Trophoblast cell (in vitro differentiated cells and primary cell): ENCODE measurements at regions not wholly inside any gene's neighbourhood (a gene's known extent, or its start where the extent isn't known, plus 50 kb on each side); places are given as distances from the start of the nearest gene placed in this dataset.

Experiments used
- DNase-seq, 2 donors: peaks; one replicate each; pipeline ENCODE4 v3.0.0-alpha.2; 2016
- H2AFZ ChIP-seq: 2 replicates; pipeline ENCODE4 v1.6.1; 2013; ENCODE audit warnings: low read length, moderate library complexity, mild to moderate bottlenecking; ENCODE audit not compliant: insufficient read depth, poor library complexity
- H2AK5ac ChIP-seq: 2 replicates; pipeline ENCODE4 v1.6.1; 2013; ENCODE audit warnings: mild to moderate bottlenecking, low read length
- H2BK120ac ChIP-seq: 2 replicates; pipeline ENCODE4 v1.6.1; 2013; ENCODE audit warnings: low read length, mild to moderate bottlenecking, moderate library complexity; ENCODE audit not compliant: insufficient read depth, poor library complexity
- H2BK12ac ChIP-seq: 2 replicates; pipeline ENCODE4 v1.6.1; 2013; ENCODE audit warnings: mild to moderate bottlenecking, low read length, moderate library complexity
- H2BK5ac ChIP-seq: 2 replicates; pipeline ENCODE4 v1.6.1; 2013; ENCODE audit warnings: low read length, low read depth, moderate library complexity, mild to moderate bottlenecking; ENCODE audit not compliant: poor library complexity
- H3K14ac ChIP-seq: 2 replicates; pipeline ENCODE4 v1.6.1; 2013; ENCODE audit warnings: mild to moderate bottlenecking, low read length
- H3K18ac ChIP-seq: 2 replicates; pipeline ENCODE4 v1.6.1; 2013; ENCODE audit warnings: mild to moderate bottlenecking, low read length
- H3K23ac ChIP-seq: 2 replicates; pipeline ENCODE4 v1.6.1; 2013; ENCODE audit warnings: low read length
- H3K27ac ChIP-seq: 2 replicates; pipeline ENCODE4 v1.5.1; 2013; ENCODE audit warnings: low read depth, mild to moderate bottlenecking, inconsistent platforms, low read length, moderate library complexity
- H3K27me3 ChIP-seq: 2 replicates; pipeline ENCODE4 v1.6.1; 2013; ENCODE audit warnings: inconsistent platforms, mild to moderate bottlenecking, low read length, moderate library complexity; ENCODE audit not compliant: insufficient read depth
- H3K36me3 ChIP-seq, 2 experiments: 1 replicate in 1 of 2; 2 replicates in 1 of 2; pipeline ENCODE4 v1.6.1; 2013; ENCODE audit warnings: low read length in 2 of 2, mild to moderate bottlenecking in 2 of 2, moderate library complexity in 1 of 2; ENCODE audit not compliant: insufficient read depth in 2 of 2, control insufficient read depth in 1 of 2
- H3K4ac ChIP-seq: 2 replicates; pipeline ENCODE4 v1.6.1; 2013; ENCODE audit warnings: low read depth, mild to moderate bottlenecking, low read length, moderate library complexity
- H3K4me1 ChIP-seq, 2 experiments: 1 replicate in 1 of 2; 2 replicates in 1 of 2; pipeline ENCODE4 v1.6.1; 2013; ENCODE audit warnings: low read length in 2 of 2, mild to moderate bottlenecking in 2 of 2, moderate library complexity in 1 of 2; ENCODE audit not compliant: insufficient read depth in 2 of 2, control insufficient read depth in 1 of 2
- H3K4me2 ChIP-seq: 2 replicates; pipeline ENCODE4 v1.6.1; 2013; ENCODE audit warnings: inconsistent platforms, mild to moderate bottlenecking, low read length, moderate library complexity
- H3K4me3 ChIP-seq: 2 replicates; pipeline ENCODE4 v1.5.1; 2013; ENCODE audit warnings: mild to moderate bottlenecking, low read depth, low read length, inconsistent platforms
- H3K79me1 ChIP-seq: one replicate; pipeline ENCODE4 v1.6.1; 2013; ENCODE audit warnings: low read length
- H3K79me2 ChIP-seq: 2 replicates; pipeline ENCODE4 v1.6.1; 2013; ENCODE audit warnings: low read length, mild to moderate bottlenecking; ENCODE audit not compliant: control insufficient read depth, insufficient read depth, poor library complexity
- H3K9ac ChIP-seq: 2 replicates; pipeline ENCODE4 v1.6.1; 2013; ENCODE audit warnings: mild to moderate bottlenecking, low read length
- H3K9me3 ChIP-seq: 2 replicates; pipeline ENCODE4 v1.6.1; 2013; ENCODE audit warnings: low read depth, mild to moderate bottlenecking, control low read depth, inconsistent platforms, low read length; ENCODE audit not compliant: insufficient read depth
- H4K12ac ChIP-seq: 2 replicates; pipeline ENCODE4 v1.6.1; 2013; ENCODE audit warnings: low read depth, mild to moderate bottlenecking, low read length, moderate library complexity
- H4K8ac ChIP-seq: 2 replicates; pipeline ENCODE4 v1.6.1; 2013; ENCODE audit warnings: low read depth, mild to moderate bottlenecking, low read length, moderate library complexity
- H4K91ac ChIP-seq: one replicate; pipeline ENCODE4 v1.6.1; 2013; ENCODE audit warnings: low read depth, mild to moderate bottlenecking, low read length, moderate library complexity
- WGBS: extraction: QIAGEN DNeasy Blood & Tissue Kit; methylation state at CpG from one replicate; pipeline ENCODE4 v1.1.7; 2013; ENCODE audit warnings: missing lambda C conversion rate; ENCODE audit not compliant: insufficient read length, insufficient coverage; ENCODE audit errors: extremely low coverage; 5-methylcytosine and 5-hydroxymethylcytosine counted together

- WGBS: no CpG with 5 or more reads among the region's 1 CpG
Observed at GRCh38 chr12:47417955-47418354, 287.9 kb downstream of the RPAP3 start.

GRCh38 chr12:47417121-47417520, 288.7 kb downstream of the RPAP3 start:
- Histone ChIP-seq H2BK120ac (no peak overlapping the region), H3K9me3 (no peaks in the 10 kb centered on the region), H3K4ac (no peak overlapping the region), H3K27ac (no peak overlapping the region), H2AFZ (no peak overlapping the region), H3K79me1 (no peaks in the 10 kb centered on the region), H3K79me2 (no peaks in the 10 kb centered on the region), H4K8ac (no peak overlapping the region), H3K4me1 (no peaks in the 10 kb centered on the region), H3K9ac (no peak overlapping the region), H2BK12ac (no peak overlapping the region), H4K91ac (no peak overlapping the region), H3K18ac (no peak overlapping the region), H2AK5ac (no peak overlapping the region), H3K23ac (no peak overlapping the region), H2BK5ac (no peak overlapping the region), H3K27me3 (no peaks in the 10 kb centered on the region), H3K4me2 (no peak overlapping the region), H3K14ac (no peak overlapping the region), H3K4me3 (no peak overlapping the region), H4K12ac (no peak overlapping the region), H3K36me3 (no peaks in the 10 kb centered on the region)
- DNase-seq: no peak
- no CpG with 5 or more reads among the region's 6 CpGs for WGBS

More at GRCh38 chr12:47417955-47418354, 287.9 kb downstream of the RPAP3 start:
- H3K4me2 ChIP-seq: no peak overlapping the region
- H2AK5ac ChIP-seq: no peak overlapping the region
- H4K8ac ChIP-seq: no peak overlapping the region
- no peak overlapping the region for H2BK120ac ChIP-seq
- H3K36me3 ChIP-seq: no peaks in the 10 kb centered on the region
- no peak overlapping the region for H2AFZ ChIP-seq
- no peak overlapping the region for H3K23ac ChIP-seq
- H3K79me1 ChIP-seq: no peaks in the 10 kb centered on the region
- no peak overlapping the region for H4K12ac ChIP-seq
- no peak overlapping the region for H3K4me3 ChIP-seq
- no peak overlapping the region for H3K9ac ChIP-seq
- H3K4me1 ChIP-seq: no peaks in the 10 kb centered on the region
- no peak overlapping the region for H2BK5ac ChIP-seq
- H4K91ac ChIP-seq: no peak overlapping the region
- no peaks in the 10 kb centered on the region for H3K27me3 ChIP-seq
- H3K14ac ChIP-seq: no peak overlapping the region
- DNase-seq: no peak
- no peak overlapping the region for H3K4ac ChIP-seq
- H3K18ac ChIP-seq: no peak overlapping the region
- H3K79me2 ChIP-seq: no peaks in the 10 kb centered on the region
- H3K9me3 ChIP-seq: no peaks in the 10 kb centered on the region
- no peak overlapping the region for H3K27ac ChIP-seq
- H2BK12ac ChIP-seq: no peak overlapping the region

GRCh38 chr12:47415054-47415453, 290.8 kb downstream of the RPAP3 start:
- Histone ChIP-seq H3K14ac (no peak overlapping the region), H3K4me3 (no peak overlapping the region), H3K36me3 (no peaks in the 10 kb centered on the region), H3K4me1 (no peaks in the 10 kb centered on the region), H2BK12ac (no peak overlapping the region), H3K9ac (no peak overlapping the region), H2AFZ (no peak overlapping the region), H3K23ac (no peak overlapping the region), H4K8ac (no peak overlapping the region), H2BK120ac (no peak overlapping the region), H4K12ac (no peak overlapping the region), H2BK5ac (no peak overlapping the region), H3K27ac (no peak overlapping the region), H3K79me1 (no peaks in the 10 kb centered on the region), H4K91ac (no peak overlapping the region), H2AK5ac (no peak overlapping the region), H3K9me3 (no peaks in the 10 kb centered on the region), H3K27me3 (no peaks in the 10 kb centered on the region), H3K79me2 (no peaks in the 10 kb centered on the region), H3K4me2 (no peak overlapping the region), H3K4ac (no peak overlapping the region), H3K18ac (no peak overlapping the region)
- WGBS: no CpG with 5 or more reads among the region's 4 CpGs
- DNase-seq: no peak

- Histone ChIP-seq H3K4me3 (no peak overlapping the region), H3K36me3 (no peaks in the 10 kb centered on the region)
- no CpG with 5 or more reads among the region's 3 CpGs for WGBS
Observed at GRCh38 chr12:47414511-47414910, 291.3 kb downstream of the RPAP3 start.

More at GRCh38 chr12:47414511-47414910, 291.3 kb downstream of the RPAP3 start:
- no peaks in the 10 kb centered on the region for H3K27me3 ChIP-seq
- no peak overlapping the region for H3K4ac ChIP-seq
- H3K79me1 ChIP-seq: no peaks in the 10 kb centered on the region
- H3K9ac ChIP-seq: no peak overlapping the region
- no peaks in the 10 kb centered on the region for H3K4me1 ChIP-seq
- no peak overlapping the region for H2AFZ ChIP-seq
- H3K23ac ChIP-seq: no peak overlapping the region
- H4K91ac ChIP-seq: no peak overlapping the region
- H4K12ac ChIP-seq: no peak overlapping the region
- no peak overlapping the region for H2BK5ac ChIP-seq
- no peak overlapping the region for H2BK12ac ChIP-seq
- H3K14ac ChIP-seq: no peak overlapping the region
- no peak overlapping the region for H3K18ac ChIP-seq
- DNase-seq: no peak
- H4K8ac ChIP-seq: no peak overlapping the region
- H3K9me3 ChIP-seq: no peaks in the 10 kb centered on the region
- no peak overlapping the region for H3K27ac ChIP-seq
- no peak overlapping the region for H3K4me2 ChIP-seq
- H2AK5ac ChIP-seq: no peak overlapping the region
- H2BK120ac ChIP-seq: no peak overlapping the region
- H3K79me2 ChIP-seq: no peaks in the 10 kb centered on the region
